Keratinocyte (primary cell): ENCODE measurements at regions not wholly inside any gene's neighbourhood (a gene's known extent, or its start where the extent isn't known, plus 50 kb on each side); places are given as distances from the start of the nearest gene placed in this dataset.

Source experiments
- DNase-seq: peaks from one replicate; pipeline ENCODE4 v3.0.0-alpha.2; 2011; ENCODE audit warnings: low read depth, missing footprints, low spot score
- FAIRE-seq: peaks from 2 replicates; lab custom pipeline; 2011; peaks lifted over from hg19 to GRCh38; lab: Jason Lieb, UNC
- H2AFZ ChIP-seq: 2 replicates; pipeline ENCODE4 v1.6.0; 2012; ENCODE audit warnings: low read length, control low read depth, inconsistent platforms; ENCODE audit not compliant: control insufficient read depth
- H3K27ac ChIP-seq: 2 replicates; pipeline ENCODE4 v1.5.1; 2011; ENCODE audit warnings: low read length; ENCODE audit not compliant: control insufficient read depth, insufficient read depth
- H3K27me3 ChIP-seq: 3 replicates; pipeline ENCODE4 v1.6.0; 2011; ENCODE audit warnings: low read length; ENCODE audit not compliant: control insufficient read depth, insufficient read depth; ENCODE audit errors: extremely low read depth
- H3K36me3 ChIP-seq, 2 experiments: 2 replicates in 1 of 2; 3 replicates in 1 of 2; pipeline ENCODE4 v1.5.1; 2011; ENCODE audit warnings: low read length in 2 of 2, mild to moderate bottlenecking in 1 of 2; ENCODE audit not compliant: control insufficient read depth in 2 of 2, insufficient read depth in 2 of 2; ENCODE audit errors: extremely low read depth in 1 of 2
- H3K4me1 ChIP-seq: 3 replicates; pipeline ENCODE4 v1.5.1; 2011; ENCODE audit warnings: low read length; ENCODE audit not compliant: control insufficient read depth, insufficient read depth; ENCODE audit errors: extremely low read depth
- H3K4me2 ChIP-seq: 3 replicates; pipeline ENCODE4 v1.6.0; 2011; ENCODE audit warnings: low read depth, low read length; ENCODE audit not compliant: control insufficient read depth, insufficient read depth; ENCODE audit errors: extremely low read depth
- H3K4me3 ChIP-seq, 3 experiments: fragments of 200-600 bp in 1 of 3; sonication (generic) in 1 of 3; 2 replicates in 2 of 3; 3 replicates in 1 of 3; pipeline ENCODE4 v1.5.1; 2011 to 2016; ENCODE audit warnings: low read length in 3 of 3, mild to moderate bottlenecking in 3 of 3, control low read depth in 2 of 3, inconsistent platforms in 1 of 3, low read depth in 1 of 3, mixed read lengths in 1 of 3, mixed run types in 1 of 3, moderate library complexity in 1 of 3; ENCODE audit not compliant: control insufficient read depth in 2 of 3, insufficient read depth in 2 of 3; ENCODE audit errors: extremely low read depth in 1 of 3
- H3K79me2 ChIP-seq: 2 replicates; pipeline ENCODE4 v1.6.0; 2012; ENCODE audit warnings: low read length; ENCODE audit not compliant: control insufficient read depth, insufficient read depth
- H3K9ac ChIP-seq: 3 replicates; pipeline ENCODE4 v1.6.0; 2011; ENCODE audit warnings: low read length; ENCODE audit not compliant: control insufficient read depth, insufficient read depth; ENCODE audit errors: extremely low read depth
- H3K9me1 ChIP-seq: 3 replicates; pipeline ENCODE4 v1.6.0; 2011; ENCODE audit warnings: low read length; ENCODE audit not compliant: control insufficient read depth, insufficient read depth; ENCODE audit errors: extremely low read depth
- H3K9me3 ChIP-seq: 2 replicates; pipeline ENCODE4 v1.5.1; 2012; ENCODE audit warnings: low read depth, low read length; ENCODE audit not compliant: control insufficient read depth
- H4K20me1 ChIP-seq: 3 replicates; pipeline ENCODE4 v1.6.0; 2011; ENCODE audit warnings: low read length; ENCODE audit not compliant: control insufficient read depth, insufficient read depth; ENCODE audit errors: extremely low read depth
- CTCF ChIP-seq, 3 experiments: IDR thresholded peaks in 1 of 3; conservative IDR thresholded peaks in 1 of 3; optimal IDR thresholded peaks in 1 of 3; 2 replicates in 2 of 3; 3 replicates in 1 of 3; pipeline versions ENCODE3 to v1.5.1; 2011; ENCODE audit warnings: low read length in 3 of 3, mild to moderate bottlenecking in 3 of 3, moderate library complexity in 2 of 3, control low read depth in 1 of 3, inconsistent platforms in 1 of 3; ENCODE audit not compliant: insufficient read depth in 2 of 3; ENCODE audit errors: extremely low read depth in 1 of 3
- EZH2 ChIP-seq: IDR thresholded peaks from one replicate; pipeline ENCODE4 v1.6.1; 2012; ENCODE audit warnings: inconsistent platforms, mild to moderate bottlenecking, low read length, moderate library complexity
- dilution Hi-C: fragments of 300-500 bp; cut with MboI; formaldehyde crosslinking; loops from one replicate; pipeline ENCODE4 v1.7.0; 2020; ENCODE audit warnings: low sequenced_read_pairs; ENCODE audit not compliant: extremely low pct_ligation_motif_present

- DNase-seq (no peak), FAIRE-seq (no peak)
- Histone ChIP-seq H3K4me3 (no peak overlapping the region), H3K9ac (no peak overlapping the region), H2AFZ (no peak overlapping the region), H3K4me2 (no peak overlapping the region), H3K9me3 (no peaks in the 10 kb centered on the region), H3K36me3 (no peaks in the 10 kb centered on the region), H3K4me1 (peaks cover 27% of the 10 kb centered on the region), H3K79me2 (no peaks in the 10 kb centered on the region), H3K27me3 (peaks cover 56% of the 10 kb centered on the region), H3K9me1 (peaks cover 2% of the 10 kb centered on the region), H3K27ac (no peak overlapping the region), H4K20me1 (peaks cover 7% of the 10 kb centered on the region)
- dilution Hi-C loops, result no loop called here
- TF ChIP-seq EZH2 (no peak), CTCF (optimal IDR thresholded peaks at IDR 0.05 in 1 of 3, IDR thresholded peaks at IDR 0.05 in 1 of 3, conservative IDR thresholded peaks at IDR 0.05 in 1 of 3; ENCODE audit: extremely low read depth in 1 of 3, insufficient read depth in 2 of 3, low read length in 3 of 3) (no peak)
These were observed 262.1 kb downstream of the UACA start for GRCh38 chr15:70501121-70501727.

GRCh38 chr15:70499791-70500190, 263.6 kb downstream of the UACA start:
- dilution Hi-C loops, result no loop called here

More at GRCh38 chr15:70499791-70500190, 263.6 kb downstream of the UACA start:
- H3K27ac ChIP-seq, result no peak overlapping the region
- TF ChIP-seq CTCF (optimal IDR thresholded peaks at IDR 0.05 in 1 of 3, IDR thresholded peaks at IDR 0.05 in 1 of 3, conservative IDR thresholded peaks at IDR 0.05 in 1 of 3; ENCODE audit: extremely low read depth in 1 of 3, insufficient read depth in 2 of 3, low read length in 3 of 3) (no peak), EZH2 (no peak)
- no peaks in the 10 kb centered on the region for H3K79me2 ChIP-seq
- H3K9me3 ChIP-seq, result no peaks in the 10 kb centered on the region
- no peak overlapping the region for H3K4me2 ChIP-seq
- H3K4me1 ChIP-seq, result peaks cover 26% of the 10 kb centered on the region
- DNase-seq, result no peak
- H3K4me3 ChIP-seq, result no peak overlapping the region
- H3K9me1 ChIP-seq, result peaks cover 2% of the 10 kb centered on the region
- no peak overlapping the region for H3K9ac ChIP-seq
- H2AFZ ChIP-seq, result no peak overlapping the region
- H3K27me3 ChIP-seq, result peaks cover 56% of the 10 kb centered on the region
- H4K20me1 ChIP-seq, result peaks cover 7% of the 10 kb centered on the region
- H3K36me3 ChIP-seq, result no peaks in the 10 kb centered on the region
- no peak for FAIRE-seq
